Activated CD4-positive, alpha-beta memory T cell treated with anti-CD3 and anti-CD28 coated beads for 36 hours (primary cell): ENCODE measurements at regions not wholly inside any gene's neighbourhood (a gene's known extent, or its start where the extent isn't known, plus 50 kb on each side); places are given as distances from the start of the nearest gene placed in this dataset.
"Not testable (repeated sequence)": the region's sequence is repeated elsewhere in the genome, so short reads cannot be mapped to it uniquely, and the experiment has no call there.

Experiments used
- CTCF ChIA-PET: fragments of 350-600 bp; sonication (Branson Sonifier 250); formaldehyde crosslinking; loops from one replicate; lab custom pipeline; 2021; ENCODE audit warnings: antibody characterized with exemption, inconsistent platforms; lab: Charles Lee
- POLR2A ChIA-PET: fragments of 350-600 bp; sonication (Branson Sonifier 250); formaldehyde crosslinking; loops from one replicate; lab custom pipeline; 2021; ENCODE audit warnings: antibody characterized with exemption; lab: Charles Lee
- DNase-seq: peaks from one replicate; pipeline ENCODE4 v3.0.0-alpha.2; 2020
- H3K27ac Mint-ChIP-seq: one replicate; pipeline ENCODE4 v1.8.0; 2021; ENCODE audit warnings: mixed read lengths
- H3K27me3 Mint-ChIP-seq: one replicate; pipeline ENCODE4 v1.8.0; 2021; ENCODE audit warnings: mixed read lengths
- H3K36me3 Mint-ChIP-seq: one replicate; pipeline ENCODE4 v1.8.0; 2021; ENCODE audit warnings: mixed read lengths
- H3K4me1 Mint-ChIP-seq: one replicate; pipeline ENCODE4 v1.8.0; 2021; ENCODE audit warnings: low read depth, mixed read lengths
- H3K4me3 Mint-ChIP-seq: one replicate; pipeline ENCODE4 v1.8.0; 2021; ENCODE audit warnings: mild to moderate bottlenecking, mixed read lengths
- H3K9me3 Mint-ChIP-seq: one replicate; pipeline ENCODE4 v1.8.0; 2021; ENCODE audit warnings: mixed read lengths
- intact Hi-C: fragments of 100-400 bp; cut with micrococcal nuclease; formaldehyde crosslinking; loops from one replicate; pipeline ENCODE4 v1.15.1; 2023

DNA sequence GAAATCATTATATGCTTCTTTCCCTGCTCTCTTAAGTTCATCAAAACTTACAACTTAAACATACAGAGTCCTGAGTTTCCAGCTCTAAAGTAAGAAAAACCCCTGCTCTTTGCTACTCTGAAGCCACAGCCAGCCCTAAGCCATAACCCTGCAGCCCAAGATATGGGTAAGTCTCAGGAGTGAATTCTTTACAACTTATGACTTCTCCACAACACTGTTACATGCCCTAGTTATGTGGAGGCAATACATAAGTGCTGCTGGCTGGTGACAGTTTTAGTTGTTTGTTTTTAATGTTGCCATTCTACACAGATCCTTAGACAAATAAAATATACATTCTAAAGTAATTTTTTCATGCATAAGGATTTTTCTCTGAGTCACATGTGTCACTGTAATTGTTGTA lies 100.2 kb downstream of the FBXO8 start:
- Mint-ChIP-seq H3K4me3 (no peak overlapping the region), H3K36me3 (no peaks in the 10 kb centered on the region), H3K27me3 (peaks cover 15% of the 10 kb centered on the region), H3K4me1 (no peaks in the 10 kb centered on the region), H3K9me3 (no peaks in the 10 kb centered on the region), H3K27ac (no peak overlapping the region)
- intact Hi-C loops = no loop called here
- ChIA-PET POLR2A (no interaction called here), CTCF (no interaction called here)
- no peak for DNase-seq

DNA sequence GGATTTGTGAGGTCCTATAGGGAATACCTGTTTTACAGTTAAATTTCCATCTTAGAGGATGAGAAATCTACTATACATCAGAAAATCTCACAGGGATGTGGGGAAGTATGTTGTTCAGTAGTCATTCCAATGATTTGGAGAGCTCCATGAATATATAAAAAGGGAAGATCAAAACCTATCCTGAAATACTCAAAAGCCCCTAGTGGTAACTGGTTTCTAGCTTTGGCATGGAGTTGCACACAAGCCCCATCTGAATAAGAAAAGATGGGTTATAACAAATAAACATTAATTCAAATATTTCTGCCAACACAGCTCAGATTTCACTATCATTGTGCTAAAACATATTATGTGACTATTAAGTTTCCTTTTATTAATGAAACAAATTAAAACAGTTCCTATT lies 101.6 kb downstream of the FBXO8 start:
- Mint-ChIP-seq H3K27ac (no peak overlapping the region), H3K27me3 (peaks cover 10% of the 10 kb centered on the region), H3K4me3 (no peak overlapping the region), H3K4me1 (no peaks in the 10 kb centered on the region), H3K9me3 (no peaks in the 10 kb centered on the region), H3K36me3 (no peaks in the 10 kb centered on the region)
- intact Hi-C loops = no loop called here
- ChIA-PET POLR2A (no interaction called here), CTCF (no interaction called here)
- DNase-seq = no peak

DNA sequence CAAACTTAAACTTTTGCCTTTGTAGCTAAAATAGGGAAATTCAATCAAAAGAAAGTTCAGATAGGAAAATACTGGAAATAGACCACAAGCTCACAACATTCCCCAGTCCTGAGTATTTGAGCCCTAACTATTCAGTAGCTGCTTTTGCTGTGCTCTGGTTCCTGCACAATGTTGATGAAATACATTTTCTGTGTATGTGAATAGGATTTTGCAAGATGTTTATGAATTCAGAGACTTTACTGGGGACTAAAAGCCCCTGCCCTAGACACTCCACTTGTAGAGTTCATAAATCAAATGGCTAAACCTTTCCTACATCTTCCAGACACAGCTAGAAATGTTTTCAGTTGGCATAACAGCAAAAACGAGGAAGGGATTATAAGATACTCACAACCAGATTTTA lies 105.9 kb downstream of the FBXO8 start:
- CTCF ChIA-PET = no interaction called here
- Mint-ChIP-seq H3K27me3 (peaks cover 6% of the 10 kb centered on the region), H3K27ac (no peak overlapping the region), H3K4me3 (no peak overlapping the region), H3K9me3 (no peaks in the 10 kb centered on the region), H3K36me3 (no peaks in the 10 kb centered on the region), H3K4me1 (no peaks in the 10 kb centered on the region)
- POLR2A ChIA-PET = interaction anchor here (1.1 kb wide), 1 partner anchor 10 kb away, joined by 3 read pairs; no protein-coding TSS in a partner anchor
- intact Hi-C loops = no loop called here
- no peak for DNase-seq

DNA sequence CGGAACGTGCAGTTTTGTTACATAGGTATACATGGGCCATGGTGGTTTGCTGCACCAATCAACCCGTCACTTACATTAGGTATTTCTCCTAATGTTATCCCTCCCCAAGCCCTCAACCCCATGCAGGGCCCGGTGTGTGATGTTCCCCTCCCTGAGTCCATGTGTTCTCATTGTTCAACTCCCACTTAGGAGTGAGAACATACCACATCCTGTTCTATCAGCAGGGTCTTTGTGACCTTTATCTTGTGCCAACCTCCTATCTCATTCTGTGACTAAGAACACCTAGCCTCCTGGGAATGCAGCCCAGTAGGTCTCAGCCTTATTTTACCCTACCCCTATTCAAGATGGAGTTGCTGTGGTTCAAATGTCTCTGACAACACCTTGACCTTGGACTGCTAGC lies 107.6 kb downstream of the FBXO8 start:
- intact Hi-C loops, H3K27ac Mint-ChIP-seq, H3K27me3 Mint-ChIP-seq, DNase-seq, CTCF ChIA-PET, H3K4me3 Mint-ChIP-seq, H3K9me3 Mint-ChIP-seq, H3K4me1 Mint-ChIP-seq, POLR2A ChIA-PET, H3K36me3 Mint-ChIP-seq: not testable (repeated sequence)

DNA sequence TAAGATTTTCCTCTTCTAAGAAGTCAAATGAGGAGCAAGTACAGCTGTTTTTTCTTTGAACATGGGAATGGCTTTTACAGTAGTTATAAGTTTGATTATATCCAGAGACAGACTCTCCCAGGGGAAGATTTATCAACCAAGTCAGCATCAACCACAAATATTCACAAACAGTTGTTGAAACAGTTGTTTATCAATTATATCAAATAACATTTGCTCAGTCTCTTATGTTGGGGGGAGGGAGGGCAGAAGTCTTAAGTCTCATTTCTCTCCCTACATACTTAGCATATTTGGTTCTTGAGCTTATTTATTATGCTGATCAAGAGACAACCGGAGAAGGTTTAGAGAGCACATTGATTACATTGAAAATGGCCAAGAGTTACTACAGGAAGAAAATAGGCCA lies 110.1 kb downstream of the FBXO8 start:
- POLR2A ChIA-PET = no interaction called here
- H3K9me3 Mint-ChIP-seq = no peaks in the 10 kb centered on the region
- intact Hi-C loops = no loop called here
- H3K27me3 Mint-ChIP-seq = peaks cover 7% of the 10 kb centered on the region
- CTCF ChIA-PET = no interaction called here
- DNase-seq = no peak
- no peaks in the 10 kb centered on the region for H3K4me1 Mint-ChIP-seq
- no peak overlapping the region for H3K27ac Mint-ChIP-seq
- no peaks in the 10 kb centered on the region for H3K36me3 Mint-ChIP-seq
- no peak overlapping the region for H3K4me3 Mint-ChIP-seq

DNA sequence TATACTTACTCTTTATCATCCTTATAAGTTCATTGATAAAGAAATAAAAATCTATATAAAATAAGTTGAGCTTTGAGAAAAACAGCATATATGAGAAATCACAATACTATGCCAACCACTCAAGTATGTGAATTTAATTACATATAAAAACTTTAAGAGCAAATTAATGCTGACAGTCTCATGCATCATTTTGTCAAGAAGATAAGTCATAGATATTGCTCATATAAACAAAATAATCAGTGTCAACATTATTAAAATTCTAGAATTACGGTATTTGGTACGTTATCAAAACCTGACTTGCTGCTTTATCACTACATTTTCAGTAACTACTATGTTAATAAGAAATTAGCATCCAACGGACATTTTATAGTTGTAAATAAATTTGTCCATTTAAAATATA lies 111.2 kb downstream of the FBXO8 start:
- Mint-ChIP-seq H3K27me3 (peaks cover 8% of the 10 kb centered on the region), H3K4me1 (no peaks in the 10 kb centered on the region), H3K9me3 (no peaks in the 10 kb centered on the region), H3K4me3 (no peak overlapping the region), H3K36me3 (no peaks in the 10 kb centered on the region), H3K27ac (no peak overlapping the region)
- CTCF ChIA-PET = no interaction called here
- DNase-seq = no peak
- intact Hi-C loops = no loop called here
- POLR2A ChIA-PET = no interaction called here

DNA sequence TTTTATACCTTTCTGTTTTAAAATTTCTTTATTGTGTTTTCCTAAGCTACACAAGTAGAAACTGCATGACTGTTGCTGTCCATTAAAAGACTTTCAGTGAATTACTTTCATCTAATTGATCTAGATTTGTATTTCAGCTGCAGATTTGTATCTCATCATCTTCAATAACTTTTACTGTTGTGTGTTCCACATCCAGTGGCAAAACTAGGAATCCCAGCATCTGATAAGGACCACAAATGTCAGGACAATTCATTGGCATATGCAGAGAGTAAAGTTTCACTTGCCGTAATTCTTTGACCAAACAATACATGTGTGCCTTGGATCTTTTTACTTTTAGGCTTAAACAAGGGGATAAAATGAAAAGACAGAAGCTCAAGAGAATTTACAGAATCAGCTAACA lies 112.6 kb downstream of the FBXO8 start:
- no peaks in the 10 kb centered on the region for H3K36me3 Mint-ChIP-seq
- no peaks in the 10 kb centered on the region for H3K9me3 Mint-ChIP-seq
- DNase-seq = no peak
- ChIA-PET POLR2A (no interaction called here), CTCF (no interaction called here)
- H3K27ac Mint-ChIP-seq = no peak overlapping the region
- peaks cover 8% of the 10 kb centered on the region for H3K27me3 Mint-ChIP-seq
- intact Hi-C loops = no loop called here
- H3K4me3 Mint-ChIP-seq = no peak overlapping the region
- H3K4me1 Mint-ChIP-seq = no peaks in the 10 kb centered on the region

DNA sequence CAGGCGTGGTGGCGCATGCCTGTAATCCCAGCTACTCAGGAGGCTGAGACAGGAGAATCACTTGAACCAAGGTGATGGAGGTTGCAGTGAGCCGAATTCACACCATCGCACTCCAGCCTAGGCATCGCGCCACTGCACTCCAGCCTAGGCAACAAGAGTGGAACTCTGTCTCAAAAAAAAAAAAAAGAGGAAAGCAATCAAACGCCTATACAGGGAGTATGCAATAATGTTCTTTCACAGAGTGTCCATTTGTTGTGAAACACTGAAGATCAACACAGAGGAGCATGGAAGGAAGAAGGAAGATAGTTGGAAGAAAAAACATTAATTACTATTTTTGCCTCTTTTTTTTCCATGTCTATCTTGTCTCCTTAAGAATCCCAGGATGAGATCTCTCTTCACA lies 113.4 kb downstream of the FBXO8 start:
- DNase-seq = no peak
- Mint-ChIP-seq H3K4me3 (no peak overlapping the region), H3K36me3 (no peaks in the 10 kb centered on the region), H3K27ac (no peak overlapping the region), H3K4me1 (no peaks in the 10 kb centered on the region), H3K27me3 (peaks cover 8% of the 10 kb centered on the region), H3K9me3 (no peaks in the 10 kb centered on the region)
- POLR2A ChIA-PET = no interaction called here
- CTCF ChIA-PET = no interaction called here
- intact Hi-C loops = no loop called here

DNA sequence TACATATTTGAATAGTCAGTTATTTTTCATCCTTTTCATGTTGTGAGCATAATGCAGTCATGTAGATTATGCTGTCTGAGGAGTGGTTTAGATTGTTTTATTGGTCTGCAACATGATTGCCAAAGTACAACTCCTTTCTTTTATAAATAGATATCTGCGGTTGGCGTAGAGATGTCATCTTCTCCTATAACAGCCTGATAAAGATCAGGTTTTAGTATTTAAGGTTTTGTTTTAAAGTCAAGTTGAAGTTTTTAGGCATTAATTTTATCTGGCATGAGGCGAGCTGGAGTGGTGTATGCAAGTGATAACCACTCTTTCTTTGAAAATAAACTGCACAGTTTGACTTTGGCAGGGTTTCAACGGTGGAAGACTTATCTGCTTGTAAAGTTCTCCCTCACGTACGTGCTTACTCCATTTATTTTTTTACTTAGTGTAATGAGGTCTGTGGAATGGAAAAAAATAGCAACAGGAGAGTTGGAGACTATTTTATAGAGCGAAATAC lies 126.3 kb downstream of the FBXO8 start:
- Mint-ChIP-seq H3K4me1 (no peaks in the 10 kb centered on the region), H3K36me3 (no peaks in the 10 kb centered on the region), H3K9me3 (no peaks in the 10 kb centered on the region), H3K27me3 (peaks cover 11% of the 10 kb centered on the region), H3K4me3 (no peak overlapping the region), H3K27ac (no peak overlapping the region)
- POLR2A ChIA-PET = no interaction called here
- intact Hi-C loops = loop anchor here (2.0 to 5.0 kb wide), 4 partner anchors 160 to 840 kb away; no protein-coding TSS in a partner anchor
- DNase-seq = no peak
- CTCF ChIA-PET = no interaction called here

DNA sequence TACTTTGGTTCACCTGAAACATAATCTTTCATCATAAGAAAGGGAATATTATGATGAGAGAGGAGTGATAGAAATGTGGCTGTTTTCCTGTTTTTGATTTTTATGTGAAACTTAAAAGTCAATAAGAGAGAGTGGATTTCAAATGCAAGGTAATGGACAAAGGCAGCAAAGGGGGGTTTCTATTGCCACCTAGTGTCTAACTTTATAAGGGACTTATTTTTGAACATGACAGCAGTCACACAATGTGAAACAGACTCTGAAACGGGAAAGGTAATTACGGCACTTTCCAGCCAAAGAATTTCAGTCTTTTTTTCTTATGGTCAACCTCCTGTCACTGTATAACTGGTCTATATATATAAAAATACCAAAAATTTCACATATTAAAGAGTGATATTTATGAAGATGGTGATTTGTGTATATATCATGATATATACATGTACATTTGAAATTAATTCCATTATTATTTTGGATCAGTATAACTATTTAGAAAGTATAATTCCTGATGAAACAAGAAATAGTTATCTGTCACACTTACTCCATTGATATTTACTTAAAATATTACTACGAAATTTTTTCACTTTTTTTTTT lies 127.1 kb downstream of the FBXO8 start:
- no peaks in the 10 kb centered on the region for H3K4me1 Mint-ChIP-seq
- H3K9me3 Mint-ChIP-seq = no peaks in the 10 kb centered on the region
- no peak for DNase-seq
- H3K27ac Mint-ChIP-seq = no peak overlapping the region
- ChIA-PET CTCF (no interaction called here), POLR2A (no interaction called here)
- H3K4me3 Mint-ChIP-seq = no peak overlapping the region
- no peaks in the 10 kb centered on the region for H3K36me3 Mint-ChIP-seq
- intact Hi-C loops = loop anchor here (2.0 to 5.0 kb wide), 4 partner anchors 161 to 839 kb away; no protein-coding TSS in a partner anchor
- H3K27me3 Mint-ChIP-seq = peaks cover 11% of the 10 kb centered on the region

DNA sequence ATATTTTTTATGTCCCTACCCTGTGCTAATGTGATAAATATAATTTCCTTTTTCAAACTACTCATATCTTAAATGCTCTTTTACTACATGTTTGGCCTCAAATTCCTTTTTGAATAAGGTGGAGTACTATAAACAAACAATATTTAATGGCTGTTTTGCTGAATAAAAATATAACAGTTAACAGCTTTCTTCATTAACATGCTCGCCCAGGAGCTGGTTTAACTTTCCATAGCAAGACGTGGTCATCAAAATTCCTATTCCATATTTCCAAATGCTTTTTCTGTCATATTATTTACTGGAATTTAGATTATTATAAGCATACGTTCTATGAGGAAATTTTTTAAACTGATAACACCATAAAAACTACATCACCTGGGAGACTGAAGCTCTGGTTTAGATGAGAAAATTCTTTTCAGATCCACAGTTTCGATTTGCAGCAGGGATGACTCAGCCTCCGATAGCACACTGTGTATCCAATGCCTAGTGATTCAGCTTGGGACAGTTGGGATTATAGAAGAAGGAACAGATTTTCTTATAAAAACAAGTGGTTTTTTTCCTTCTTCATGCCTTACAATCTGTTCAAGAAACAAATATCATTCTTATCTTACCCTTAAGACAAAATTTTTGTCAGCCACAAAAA lies 129.1 kb downstream of the FBXO8 start:
- intact Hi-C loops = no loop called here
- no peaks in the 10 kb centered on the region for H3K4me1 Mint-ChIP-seq
- H3K27me3 Mint-ChIP-seq = peaks cover 12% of the 10 kb centered on the region
- POLR2A ChIA-PET = no interaction called here
- H3K36me3 Mint-ChIP-seq = no peaks in the 10 kb centered on the region
- no peak overlapping the region for H3K27ac Mint-ChIP-seq
- DNase-seq = no peak
- CTCF ChIA-PET = interaction anchor here (1.9 kb wide), 1 partner anchor 31 kb away, joined by 4 read pairs; no protein-coding TSS in a partner anchor
- no peak overlapping the region for H3K4me3 Mint-ChIP-seq
- H3K9me3 Mint-ChIP-seq = no peaks in the 10 kb centered on the region

DNA sequence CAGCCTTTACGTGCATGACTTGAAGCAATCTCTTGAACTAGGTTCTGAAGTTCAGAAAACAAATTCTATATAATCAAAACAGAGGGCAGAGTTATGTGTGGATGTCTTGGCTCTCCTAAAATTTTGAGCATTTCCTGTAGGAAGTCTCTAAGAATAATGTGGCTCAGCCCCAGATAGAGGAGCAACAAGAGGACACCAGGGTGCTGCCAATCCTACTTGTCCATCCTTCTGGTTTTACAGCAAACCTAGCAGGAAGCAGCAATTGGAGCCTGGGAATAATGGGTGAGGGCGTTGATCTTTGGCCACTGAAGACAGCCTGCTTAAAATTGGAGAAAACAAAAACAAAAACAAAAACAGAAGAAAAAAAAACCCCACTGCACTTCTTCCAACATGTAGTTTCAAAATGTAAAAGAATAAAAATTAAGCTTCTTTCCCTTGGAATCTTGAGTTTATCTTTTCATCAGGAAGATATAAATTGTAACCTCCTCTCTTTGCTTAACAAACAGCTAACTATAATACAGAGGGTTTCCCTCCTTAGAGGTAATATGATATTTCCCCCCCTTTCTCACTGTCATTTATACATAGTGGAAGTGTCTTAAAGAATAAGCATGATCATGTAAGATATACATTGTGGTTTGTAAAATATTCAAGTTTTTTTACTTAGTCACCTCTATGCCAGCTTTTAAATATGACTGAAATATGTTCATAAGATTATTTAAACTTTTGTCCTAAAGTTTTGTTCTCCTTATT lies 130.6 kb downstream of the FBXO8 start:
- Mint-ChIP-seq H3K36me3 (no peaks in the 10 kb centered on the region), H3K4me1 (no peaks in the 10 kb centered on the region), H3K9me3 (no peaks in the 10 kb centered on the region), H3K27me3 (peaks cover 15% of the 10 kb centered on the region), H3K27ac (no peak overlapping the region), H3K4me3 (no peak overlapping the region)
- ChIA-PET POLR2A (no interaction called here), CTCF (interaction anchor here (0.7 to 1.9 kb wide), 2 partner anchors 30 to 647 kb away, joined by 3 to 4 read pairs; no protein-coding TSS in a partner anchor)
- intact Hi-C loops = no loop called here
- DNase-seq = no peak
